HG02943 (cell line): ENCODE measurements at regions not wholly inside any gene's neighbourhood (a gene's known extent, or its start where the extent isn't known, plus 50 kb on each side); places are given as distances from the start of the nearest gene placed in this dataset.

Experiments used
- ATAC-seq: cut with Tn5 transposase; IDR thresholded peaks from one replicate; pipeline ENCODE4 v1.9.1; 2021; ENCODE audit warnings: mild to moderate bottlenecking, low read depth, moderate library complexity; ENCODE audit not compliant: unreplicated experiment

DNA sequence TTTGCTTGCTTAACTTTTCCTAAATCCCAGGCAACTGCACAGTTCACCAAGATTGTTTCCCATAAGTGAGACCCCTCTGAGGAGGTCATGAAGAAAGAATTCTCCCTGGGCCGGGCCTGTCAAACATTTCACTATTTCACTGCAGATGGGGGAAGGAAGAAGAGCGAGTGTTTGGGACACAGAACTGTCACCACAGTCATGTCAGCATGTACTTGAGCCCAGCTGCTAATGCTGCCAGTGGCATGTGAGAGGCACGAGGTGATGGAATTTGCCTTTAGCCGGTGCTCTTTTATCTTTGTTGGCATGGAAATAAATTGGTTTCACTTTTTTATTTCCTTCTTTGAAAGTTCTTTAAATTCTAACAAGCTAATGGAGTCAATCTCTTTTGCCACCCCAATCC lies 277.9 kb upstream of the GADL1 start:
- ATAC-seq, result no peak

- no peak for ATAC-seq
Measured at GRCh38 chr3:31173118-31173718, 278.8 kb upstream of the GADL1 start.

- no peak for ATAC-seq
Measured at GRCh38 chr3:31174079-31174478, 279.6 kb upstream of the GADL1 start.

GRCh38 chr3:31176045-31176444 lies 281.6 kb upstream of the GADL1 start:
- ATAC-seq, result no peak

- ATAC-seq, result no peak
Measured at GRCh38 chr3:31178467-31178866, 284.0 kb upstream of the GADL1 start.

DNA sequence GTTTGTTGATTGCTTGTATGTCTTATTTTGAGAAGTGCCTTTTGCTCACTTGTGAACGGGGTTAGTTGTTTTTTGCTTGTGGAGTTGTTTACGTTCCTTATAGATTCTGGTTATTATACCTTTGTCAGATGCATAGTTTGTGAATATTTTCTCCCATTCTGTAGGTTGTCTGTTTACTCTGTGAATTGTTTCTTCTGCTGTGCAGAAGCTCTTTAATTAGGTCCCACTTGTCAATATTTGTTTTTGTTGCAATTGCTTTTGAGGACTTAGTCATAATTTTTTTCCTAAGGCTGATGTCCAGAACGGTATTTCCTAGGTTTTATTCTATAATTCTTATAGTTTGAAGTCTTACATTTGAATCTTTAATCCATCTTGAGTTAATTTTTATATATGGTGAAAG lies 285.3 kb upstream of the GADL1 start:
- ATAC-seq, result no peak

DNA sequence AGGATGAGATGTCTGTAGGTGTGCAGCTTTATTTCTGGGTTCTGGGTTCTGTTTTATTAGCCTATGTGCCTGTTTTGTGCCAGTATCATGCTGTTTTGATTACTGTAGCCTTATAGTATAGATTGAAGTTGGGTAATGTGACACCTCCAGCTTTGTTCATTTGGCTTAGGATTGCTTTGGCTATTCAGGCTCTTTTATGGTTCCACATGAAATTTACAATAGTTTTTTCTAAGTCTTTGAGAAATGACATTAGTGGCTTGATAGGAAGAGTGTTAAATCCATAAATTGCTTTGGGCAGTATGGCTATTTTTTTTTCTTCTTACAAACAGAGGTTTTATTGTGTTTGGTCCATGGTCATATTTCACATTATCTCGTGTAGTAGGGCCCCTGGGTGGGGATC lies 285.8 kb upstream of the GADL1 start:
- no peak for ATAC-seq

DNA sequence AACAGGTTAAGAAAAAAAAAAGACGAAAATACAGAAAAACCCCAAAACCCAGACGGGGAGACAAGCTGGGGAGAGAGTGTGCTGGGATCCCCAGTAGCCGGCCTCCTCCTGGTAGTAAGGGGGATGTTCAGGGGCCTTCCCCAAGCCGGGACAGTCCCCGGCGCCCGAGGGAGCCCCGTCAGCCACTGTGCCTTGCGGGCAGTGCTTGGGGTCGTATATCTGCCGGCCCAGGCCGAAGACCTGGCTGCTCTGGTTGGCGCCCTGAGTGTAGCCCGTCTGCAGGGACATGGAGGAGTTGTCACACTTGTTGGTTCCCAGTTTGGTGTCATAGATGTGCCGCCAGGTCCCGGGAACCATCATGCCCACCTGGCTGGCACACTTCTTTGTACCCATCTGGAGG lies 287.2 kb upstream of the GADL1 start:
- ATAC-seq, result no peak

DNA sequence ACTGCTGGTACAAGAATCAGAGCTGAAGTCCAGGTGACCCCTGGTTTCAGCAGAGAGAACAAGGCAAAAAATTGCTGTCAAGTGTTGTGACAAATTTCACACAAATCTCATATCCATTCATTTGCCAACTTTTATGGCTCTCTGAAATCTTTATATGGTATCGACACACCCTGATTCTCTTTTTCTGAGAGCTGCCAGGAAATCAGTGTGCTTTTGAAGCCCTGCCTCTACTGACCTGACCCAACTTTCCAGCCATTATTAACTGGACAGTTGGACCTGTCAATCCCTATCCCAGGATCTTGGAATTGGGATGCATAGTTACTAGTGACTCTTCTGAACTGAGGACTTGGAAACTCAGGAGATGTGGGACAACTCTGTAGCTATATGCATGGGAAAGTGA lies 288.2 kb upstream of the GADL1 start:
- no peak for ATAC-seq

- ATAC-seq, result no peak
Measured at GRCh38 chr3:31184261-31185061, 290.0 kb upstream of the GADL1 start.

- ATAC-seq, result no peak
Measured at GRCh38 chr3:31185062-31185357, 290.5 kb upstream of the GADL1 start.

GRCh38 chr3:31186041-31186440 lies 291.6 kb upstream of the GADL1 start:
- ATAC-seq, result no peak

GRCh38 chr3:31187380-31187779 lies 292.9 kb upstream of the GADL1 start:
- ATAC-seq, result no peak

DNA sequence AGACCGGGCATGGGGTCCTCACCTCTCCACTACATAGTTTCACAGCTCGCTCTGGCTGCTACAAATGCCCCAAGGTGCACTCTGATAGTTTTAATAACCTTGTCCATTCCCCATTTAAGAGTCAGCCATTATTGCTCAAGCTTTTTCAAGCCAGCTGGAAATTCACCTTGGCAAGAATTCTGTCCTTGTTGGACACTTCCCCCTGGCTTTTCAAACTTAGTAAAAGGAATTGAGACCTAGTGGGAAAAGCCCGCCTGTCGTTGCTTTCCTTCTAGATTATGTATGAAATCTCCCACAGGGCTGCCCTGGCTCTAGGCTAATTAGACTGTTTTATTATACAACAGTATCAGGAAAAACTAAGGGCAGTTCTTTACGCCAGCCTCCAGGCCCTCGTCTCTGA lies 293.7 kb upstream of the GADL1 start:
- no peak for ATAC-seq

- no peak for ATAC-seq
Measured at GRCh38 chr3:31189330-31189729, 294.9 kb upstream of the GADL1 start.

DNA sequence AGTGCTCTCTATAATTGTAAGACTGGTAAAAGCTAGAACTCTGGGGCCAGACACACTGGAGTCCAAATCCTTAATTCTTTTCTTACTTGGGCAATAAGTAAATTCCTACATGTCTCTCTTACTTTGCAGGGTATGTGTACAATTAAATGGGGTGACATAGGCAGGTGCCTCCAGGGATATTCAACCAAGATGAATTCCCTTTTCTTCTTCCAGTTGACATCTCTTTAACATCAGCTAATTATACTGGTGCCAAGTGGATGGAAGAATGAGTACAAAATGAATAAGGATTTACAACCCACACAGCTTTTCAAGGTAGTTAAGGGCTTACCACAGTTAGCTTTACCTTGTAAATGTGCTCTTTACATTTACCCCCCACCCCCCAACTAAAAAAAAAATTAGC lies 295.5 kb upstream of the GADL1 start:
- ATAC-seq, result no peak

- ATAC-seq, result no peak
Measured at GRCh38 chr3:31191354-31191753, 296.9 kb upstream of the GADL1 start.

DNA sequence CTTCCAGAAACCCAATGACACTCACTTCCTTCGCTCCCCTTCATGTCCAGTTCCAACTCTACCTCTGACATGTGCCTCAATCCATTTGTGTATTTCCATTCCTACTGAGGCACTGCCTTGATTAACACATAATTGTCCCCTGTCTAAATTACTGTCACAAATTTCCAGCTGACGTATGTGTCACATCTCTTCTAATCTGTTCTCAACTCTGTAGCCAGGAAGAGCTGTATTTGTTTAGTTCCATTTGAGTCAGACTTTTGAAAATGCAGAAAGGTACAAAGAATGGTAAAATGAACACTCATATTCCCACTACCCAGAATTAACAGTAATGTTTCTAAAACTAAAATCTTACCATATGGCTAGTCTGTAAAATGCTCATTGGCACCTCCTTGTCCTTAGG lies 299.0 kb upstream of the GADL1 start:
- ATAC-seq, result no peak

DNA sequence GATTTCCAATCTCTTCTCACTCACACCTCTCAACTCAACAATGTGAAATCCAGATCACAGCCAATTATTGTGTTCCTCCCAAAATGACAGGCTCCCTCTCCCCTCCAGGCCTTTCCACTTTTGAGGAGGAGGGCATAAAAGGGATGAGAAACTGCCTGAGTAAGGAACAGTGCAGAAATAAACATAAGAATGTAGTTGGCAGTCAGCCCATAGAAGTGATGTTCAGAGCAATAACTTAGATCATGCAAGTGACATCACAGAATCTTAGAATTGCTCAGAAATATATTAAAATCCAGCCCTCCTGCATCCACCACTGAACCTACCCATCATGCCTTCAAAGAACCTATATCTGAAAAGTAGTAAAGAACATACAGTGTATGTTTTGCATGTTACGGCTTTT lies 299.4 kb upstream of the GADL1 start:
- ATAC-seq, result no peak

DNA sequence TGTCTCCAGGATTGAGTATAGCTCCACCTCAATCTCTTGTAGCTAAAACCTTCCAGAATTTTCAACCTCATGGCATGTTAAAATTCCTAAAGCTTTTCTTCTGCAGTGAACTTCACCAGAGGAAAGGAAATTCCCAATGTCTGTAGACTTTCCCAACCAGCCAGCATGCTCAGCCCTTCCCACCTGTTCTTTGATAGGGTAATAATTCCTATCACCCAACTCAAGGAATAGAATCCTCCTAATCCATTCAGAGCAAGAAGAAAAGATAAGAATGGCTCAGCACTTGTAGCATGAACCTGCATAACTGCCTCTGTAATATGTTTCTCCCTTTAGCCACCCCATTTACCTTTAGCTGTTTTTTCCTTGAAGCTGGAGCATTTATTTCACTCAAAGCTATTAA lies 301.8 kb upstream of the GADL1 start:
- ATAC-seq, result no peak

GRCh38 chr3:31196881-31197364 lies 302.5 kb upstream of the GADL1 start:
- no peak for ATAC-seq

- no peak for ATAC-seq
Measured at GRCh38 chr3:31197941-31198340, 303.5 kb upstream of the GADL1 start.
